GM12875 (cell line): ENCODE measurements at regions not wholly inside any gene's neighbourhood (a gene's known extent, or its start where the extent isn't known, plus 50 kb on each side); places are given as distances from the start of the nearest gene placed in this dataset.

ENCODE experiments used
- H3K4me3 ChIP-seq: one replicate; pipeline ENCODE4 v1.5.1; 2011; ENCODE audit warnings: low read depth, low read length, control low read depth
- TF ChIP-seq, protein P1 (sequence below): IDR thresholded peaks from 2 replicates; pipeline ENCODE4 v1.5.1; 2011; ENCODE audit warnings: low read depth, mild to moderate bottlenecking, control low read depth, inconsistent platforms, low read length, moderate library complexity, borderline replicate concordance; ENCODE audit not compliant: insufficient read depth

DNA sequence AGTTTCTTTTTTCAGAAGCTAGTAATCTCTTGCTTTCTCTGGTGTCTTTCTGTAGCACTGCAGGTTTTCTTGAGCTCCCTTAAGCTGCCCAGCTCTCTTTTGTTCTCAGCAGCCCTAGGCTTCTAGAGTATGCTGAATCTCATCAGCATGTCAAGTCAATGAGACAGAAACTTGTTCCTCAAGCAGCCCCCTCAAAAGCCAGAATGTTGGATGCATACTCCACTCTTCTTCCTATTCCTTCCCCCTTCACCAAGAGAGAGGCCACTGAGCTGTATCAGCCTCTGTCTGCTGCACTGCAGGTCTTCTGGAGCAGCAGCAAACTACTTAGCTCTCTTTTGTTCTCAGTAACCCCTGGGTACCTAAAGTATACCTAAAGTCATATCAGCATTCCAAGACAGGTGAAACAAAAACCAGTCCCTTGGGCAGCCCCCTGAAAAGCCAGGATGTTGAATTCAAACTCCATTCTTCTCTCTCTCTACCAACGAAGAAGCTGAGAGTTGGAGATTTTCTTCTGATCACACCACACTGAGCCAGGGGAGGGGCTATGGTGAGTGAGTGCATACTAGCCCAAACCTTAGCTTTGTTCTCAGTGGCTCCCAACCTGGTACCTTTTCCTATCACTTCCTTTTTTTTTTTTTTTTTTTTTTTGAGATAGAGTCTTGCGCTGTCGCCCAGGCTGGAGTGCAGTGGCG is 73.3 kb upstream of the WAC start:
- no peak overlapping the region for H3K4me3 ChIP-seq
- TF ChIP-seq, protein P1, sequence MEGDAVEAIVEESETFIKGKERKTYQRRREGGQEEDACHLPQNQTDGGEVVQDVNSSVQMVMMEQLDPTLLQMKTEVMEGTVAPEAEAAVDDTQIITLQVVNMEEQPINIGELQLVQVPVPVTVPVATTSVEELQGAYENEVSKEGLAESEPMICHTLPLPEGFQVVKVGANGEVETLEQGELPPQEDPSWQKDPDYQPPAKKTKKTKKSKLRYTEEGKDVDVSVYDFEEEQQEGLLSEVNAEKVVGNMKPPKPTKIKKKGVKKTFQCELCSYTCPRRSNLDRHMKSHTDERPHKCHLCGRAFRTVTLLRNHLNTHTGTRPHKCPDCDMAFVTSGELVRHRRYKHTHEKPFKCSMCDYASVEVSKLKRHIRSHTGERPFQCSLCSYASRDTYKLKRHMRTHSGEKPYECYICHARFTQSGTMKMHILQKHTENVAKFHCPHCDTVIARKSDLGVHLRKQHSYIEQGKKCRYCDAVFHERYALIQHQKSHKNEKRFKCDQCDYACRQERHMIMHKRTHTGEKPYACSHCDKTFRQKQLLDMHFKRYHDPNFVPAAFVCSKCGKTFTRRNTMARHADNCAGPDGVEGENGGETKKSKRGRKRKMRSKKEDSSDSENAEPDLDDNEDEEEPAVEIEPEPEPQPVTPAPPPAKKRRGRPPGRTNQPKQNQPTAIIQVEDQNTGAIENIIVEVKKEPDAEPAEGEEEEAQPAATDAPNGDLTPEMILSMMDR, result no peak

DNA sequence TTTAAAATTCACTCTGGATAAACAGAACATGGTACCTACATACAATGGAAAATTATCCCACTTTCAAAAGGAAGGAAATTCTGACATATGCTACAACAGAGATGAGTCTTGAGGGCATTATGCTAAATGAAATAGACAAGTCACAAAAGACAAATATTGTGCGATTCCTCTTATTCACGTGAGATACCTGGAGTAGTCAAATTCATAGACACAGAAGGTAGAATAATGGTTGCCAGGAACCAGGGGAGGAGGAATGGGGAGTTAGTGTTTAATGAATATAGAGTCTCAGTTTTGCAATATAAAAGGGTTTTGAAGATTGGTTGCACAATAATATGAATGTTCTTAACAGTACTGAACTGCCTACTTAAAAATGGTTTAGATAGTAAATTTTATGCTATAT is 69.8 kb upstream of the WAC start:
- TF ChIP-seq, protein P1, result no peak
- H3K4me3 ChIP-seq, result no peak overlapping the region

DNA sequence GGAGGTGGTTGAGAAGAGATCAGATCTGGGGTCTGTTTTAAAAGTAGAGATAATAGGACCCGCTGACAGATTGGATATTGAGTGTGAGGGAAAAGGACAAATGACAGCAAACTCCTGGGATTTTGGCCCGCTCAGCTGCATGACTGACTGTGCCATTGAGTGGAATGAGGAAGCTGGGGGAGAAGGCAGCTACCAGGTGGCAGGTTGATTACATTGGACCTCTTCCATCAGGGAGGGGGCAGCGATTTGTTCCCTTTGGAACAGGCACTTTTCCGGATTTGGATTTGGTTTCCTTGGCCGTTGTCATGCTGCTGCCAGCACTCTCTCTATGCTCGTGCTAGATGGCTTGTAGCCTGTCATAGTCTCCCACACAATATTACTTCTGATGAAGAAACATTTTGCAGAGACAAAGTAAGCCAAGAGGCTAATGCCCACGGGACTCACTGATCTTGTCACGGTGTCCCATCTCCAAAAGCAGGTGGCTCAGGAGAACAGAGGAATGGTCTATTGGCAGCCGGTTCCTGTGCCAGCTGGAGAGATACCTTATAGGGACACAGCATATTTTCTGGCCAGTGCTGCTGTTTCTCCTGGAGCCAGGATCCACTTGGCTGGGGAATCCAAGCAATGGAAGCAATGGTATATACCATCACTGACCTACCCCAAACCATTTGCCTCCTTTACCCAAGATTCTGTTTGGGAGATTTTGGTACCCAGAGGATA is 69.1 kb upstream of the WAC start:
- H3K4me3 ChIP-seq, result no peak overlapping the region
- TF ChIP-seq, protein P1, result no peak

DNA sequence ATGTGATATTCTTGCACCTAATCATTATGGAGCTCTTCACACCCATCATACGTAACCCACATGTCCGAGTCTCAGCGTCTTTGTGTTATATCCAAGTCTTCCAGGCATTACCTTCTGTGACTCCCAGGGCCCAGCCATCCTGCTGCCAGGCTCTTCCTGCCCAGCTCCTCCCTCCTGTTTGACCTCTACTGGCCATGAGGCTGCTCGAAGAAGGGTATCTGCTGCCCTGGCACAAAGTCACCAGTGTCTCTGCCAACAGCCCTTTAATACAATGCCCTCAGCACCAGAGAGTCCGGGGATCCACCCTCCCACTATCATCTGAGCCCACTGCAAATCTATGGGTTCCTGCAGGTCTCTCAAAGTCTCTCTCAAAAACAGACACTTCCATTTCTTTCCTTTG is 65.3 kb upstream of the WAC start:
- TF ChIP-seq, protein P1, result no peak
- H3K4me3 ChIP-seq, result no peak overlapping the region

DNA sequence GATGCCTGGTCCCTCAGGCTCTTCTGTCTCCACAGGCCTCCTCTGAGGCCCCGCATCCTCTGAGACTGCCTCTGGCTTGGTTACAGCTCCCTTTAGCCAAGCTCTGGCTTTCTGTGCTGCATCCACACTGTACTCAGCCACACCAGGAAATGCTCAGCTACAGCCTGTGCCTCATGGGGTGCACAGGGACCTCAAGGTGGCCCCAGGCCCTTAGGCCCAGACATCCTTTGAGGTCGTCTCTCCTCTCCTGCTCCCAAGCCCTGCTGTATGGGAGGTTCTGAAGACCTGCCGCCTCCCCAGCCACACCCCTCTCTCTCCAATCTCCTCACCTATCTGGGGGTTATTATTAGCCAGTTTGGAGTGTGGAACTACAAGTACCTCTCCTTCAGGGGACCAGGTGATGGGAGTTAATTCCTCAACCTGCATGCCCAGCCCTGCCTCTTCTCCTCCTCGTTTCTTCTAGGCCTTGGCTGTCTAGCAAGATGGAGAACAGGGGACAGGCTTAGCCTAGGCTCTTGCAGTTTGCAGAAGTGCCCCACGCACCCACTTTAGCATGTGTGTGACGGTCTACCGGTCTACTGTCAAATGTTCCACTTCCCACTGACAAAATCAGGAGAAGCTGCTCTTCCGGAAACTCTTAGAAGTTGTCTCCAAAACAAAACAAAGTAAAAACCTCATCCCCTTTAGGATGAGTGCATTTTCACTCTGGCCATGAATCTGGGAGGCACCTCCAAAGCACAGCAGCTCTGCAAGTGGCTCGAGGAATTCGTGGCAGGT is 64.0 kb upstream of the WAC start:
- TF ChIP-seq, protein P1, result no peak
- no peak overlapping the region for H3K4me3 ChIP-seq

DNA sequence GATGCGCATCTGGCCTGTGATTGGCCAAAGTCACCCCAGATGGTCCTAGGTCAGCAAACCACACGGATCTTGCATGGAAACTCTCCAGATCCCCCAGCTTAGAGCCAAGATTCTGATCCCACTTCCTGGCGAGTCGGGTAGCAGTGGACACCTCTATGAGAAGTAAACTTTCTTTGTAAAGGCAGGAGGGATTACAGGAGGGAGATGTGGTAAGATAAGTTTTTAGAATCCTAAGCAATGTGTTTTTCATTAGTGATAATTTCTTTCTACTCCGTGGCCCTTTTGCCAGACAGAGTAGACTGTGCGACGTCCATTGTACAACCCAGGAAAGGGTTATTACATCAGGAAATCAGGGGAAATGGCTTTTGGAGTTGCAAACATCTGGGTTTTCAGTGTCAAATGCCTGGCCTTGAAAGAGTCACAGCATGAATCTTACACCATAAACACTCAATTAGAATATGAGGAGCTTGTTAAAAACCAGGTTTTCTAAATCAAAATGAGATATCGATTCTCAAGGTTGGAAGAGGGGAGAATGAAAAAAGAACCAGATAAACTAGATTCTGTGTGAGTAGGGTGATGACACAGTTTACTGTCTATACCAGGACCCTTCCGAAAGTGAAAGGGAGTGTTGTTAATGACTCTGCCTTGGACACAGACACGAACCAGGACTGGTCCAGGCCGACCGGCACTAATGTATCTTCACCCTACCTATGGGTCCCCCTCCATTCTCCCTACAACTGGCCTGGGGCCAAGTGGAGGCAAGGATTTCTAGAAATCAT is 61.9 kb upstream of the WAC start:
- H3K4me3 ChIP-seq, result no peak overlapping the region

More for the DNA sequence above, 61.9 kb upstream of the WAC start:
- TF ChIP-seq, protein P1, result no peak
